GM19324 (cell line): ENCODE measurements at regions not wholly inside any gene's neighbourhood (a gene's known extent, or its start where the extent isn't known, plus 50 kb on each side); places are given as distances from the start of the nearest gene placed in this dataset.

Experiments
- ATAC-seq: cut with Tn5 transposase; IDR thresholded peaks from one replicate; pipeline ENCODE4 v1.9.1; 2021; ENCODE audit warnings: mild to moderate bottlenecking, moderate library complexity; ENCODE audit not compliant: unreplicated experiment, low FRiP score

GRCh38 chr1:170369000-170369399 lies 163.0 kb upstream of the GORAB start:
- no peak for ATAC-seq

GRCh38 chr1:170369417-170369816 lies 162.5 kb upstream of the GORAB start:
- no peak for ATAC-seq

- no peak for ATAC-seq
Measured at GRCh38 chr1:170370087-170370486, 161.9 kb upstream of the GORAB start.

- no peak for ATAC-seq
Measured at GRCh38 chr1:170375082-170375723, 156.8 kb upstream of the GORAB start.

- ATAC-seq, result no peak
Measured at GRCh38 chr1:170376801-170377385, 155.1 kb upstream of the GORAB start.

- no peak for ATAC-seq
Measured at GRCh38 chr1:170377440-170377839, 154.5 kb upstream of the GORAB start.

- ATAC-seq, result no peak
Measured at GRCh38 chr1:170377896-170378634, 153.9 kb upstream of the GORAB start.

- ATAC-seq, result no peak
Measured at GRCh38 chr1:170385750-170386149, 146.2 kb upstream of the GORAB start.

GRCh38 chr1:170388489-170388888 lies 143.5 kb upstream of the GORAB start:
- no peak for ATAC-seq

GRCh38 chr1:170395149-170395548 lies 136.8 kb upstream of the GORAB start:
- no peak for ATAC-seq

GRCh38 chr1:170397061-170397460 lies 134.9 kb upstream of the GORAB start:
- no peak for ATAC-seq

- ATAC-seq, result no peak
Measured at GRCh38 chr1:170402476-170403311, 129.3 kb upstream of the GORAB start.

GRCh38 chr1:170407138-170407537 lies 124.8 kb upstream of the GORAB start:
- ATAC-seq, result no peak

GRCh38 chr1:170407581-170407980 lies 124.4 kb upstream of the GORAB start:
- ATAC-seq, result no peak

GRCh38 chr1:170410401-170411166 lies 121.4 kb upstream of the GORAB start:
- ATAC-seq, result no peak

- ATAC-seq, result no peak
Measured at GRCh38 chr1:170414989-170415709, 116.8 kb upstream of the GORAB start.

- no peak for ATAC-seq
Measured at GRCh38 chr1:170415710-170416372, 116.1 kb upstream of the GORAB start.

GRCh38 chr1:170424346-170424745 lies 107.6 kb upstream of the GORAB start:
- no peak for ATAC-seq

- ATAC-seq, result no peak
Measured at GRCh38 chr1:170426596-170426995, 105.4 kb upstream of the GORAB start.
